Ascending aorta (tissue), 2 donors: ENCODE measurements at regions not wholly inside any gene's neighbourhood (a gene's known extent, or its start where the extent isn't known, plus 50 kb on each side); places are given as distances from the start of the nearest gene placed in this dataset.
"Not testable (repeated sequence)": the region's sequence is repeated elsewhere in the genome, so short reads cannot be mapped to it uniquely, and the experiment has no call there.

Source experiments
- DNase-seq, 2 donors: peaks; one replicate each; pipeline ENCODE4 v3.0.0-alpha.2; 2019; ENCODE audit warnings: low spot score in 2 of 2
- H3K27ac ChIP-seq, 2 donors: fragments of 200-600 bp; sonication (generic); one replicate each; pipeline ENCODE4 v1.5.1; 2016 to 2017; ENCODE audit warnings: mild to moderate bottlenecking in 1 of 2
- H3K27me3 ChIP-seq: fragments of 200-600 bp; sonication (generic); one replicate; pipeline ENCODE4 v1.5.1; 2017
- H3K36me3 ChIP-seq, 2 donors: fragments of 200-600 bp; sonication (generic); one replicate each; pipeline ENCODE4 v1.5.1; 2016
- H3K4me1 ChIP-seq, 2 donors: fragments of 200-600 bp; sonication (generic); one replicate each; pipeline ENCODE4 v1.5.1; 2016 to 2017; ENCODE audit warnings: mild to moderate bottlenecking in 1 of 2
- H3K4me3 ChIP-seq, 2 donors: fragments of 200-600 bp; sonication (generic); one replicate each; pipeline ENCODE4 v1.5.1; 2016 to 2017; ENCODE audit warnings: mild to moderate bottlenecking in 1 of 2
- H3K9me3 ChIP-seq, 2 donors: fragments of 200-600 bp; sonication (generic); one replicate each; pipeline ENCODE4 v1.5.1; 2016
- intact Hi-C: fragments of 100-400 bp; cut with DNase I; formaldehyde crosslinking; loops from one replicate; pipeline ENCODE4 v1.15.1; 2023
- TF ChIP-seq, protein P1 (sequence below), 3 experiments: fragments of 200-600 bp in 2 of 3; fragments of 450-650 bp in 1 of 3; sonication (generic) in 2 of 3; IDR thresholded peaks; one replicate each; pipeline ENCODE4 v1.5.1; 2016 to 2019; ENCODE audit warnings: antibody characterized with exemption in 3 of 3, mild to moderate bottlenecking in 1 of 3, moderate library complexity in 1 of 3

- H3K4me1 ChIP-seq, H3K27ac ChIP-seq, intact Hi-C loops, H3K27me3 ChIP-seq, DNase-seq, H3K4me3 ChIP-seq, H3K36me3 ChIP-seq, H3K9me3 ChIP-seq: not testable (repeated sequence)
Observed at GRCh38 chr6:142016666-142017065, 116.1 kb upstream of the GJE1 start.

DNA sequence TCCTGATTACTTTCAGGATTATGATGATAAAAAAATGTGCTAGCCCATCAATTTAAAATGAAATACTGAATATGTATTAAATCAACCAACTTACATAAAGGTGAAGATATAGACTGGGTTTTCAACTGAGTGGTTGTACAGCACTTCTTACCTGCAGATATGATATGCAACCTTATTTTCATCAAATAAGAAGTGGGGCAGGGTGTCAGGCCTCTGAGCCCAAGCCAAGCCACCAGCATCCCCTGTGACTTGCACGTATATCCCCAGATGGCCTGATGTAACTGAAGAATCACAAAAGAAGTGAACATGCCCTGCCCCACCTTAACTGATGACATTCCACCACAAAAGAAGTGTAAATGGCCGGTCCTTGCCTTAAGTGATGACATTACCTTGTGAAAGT lies 117.3 kb upstream of the GJE1 start:
- H3K27ac ChIP-seq, H3K9me3 ChIP-seq, H3K4me3 ChIP-seq, H3K4me1 ChIP-seq, H3K27me3 ChIP-seq, intact Hi-C loops, DNase-seq, H3K36me3 ChIP-seq: not testable (repeated sequence)

DNA sequence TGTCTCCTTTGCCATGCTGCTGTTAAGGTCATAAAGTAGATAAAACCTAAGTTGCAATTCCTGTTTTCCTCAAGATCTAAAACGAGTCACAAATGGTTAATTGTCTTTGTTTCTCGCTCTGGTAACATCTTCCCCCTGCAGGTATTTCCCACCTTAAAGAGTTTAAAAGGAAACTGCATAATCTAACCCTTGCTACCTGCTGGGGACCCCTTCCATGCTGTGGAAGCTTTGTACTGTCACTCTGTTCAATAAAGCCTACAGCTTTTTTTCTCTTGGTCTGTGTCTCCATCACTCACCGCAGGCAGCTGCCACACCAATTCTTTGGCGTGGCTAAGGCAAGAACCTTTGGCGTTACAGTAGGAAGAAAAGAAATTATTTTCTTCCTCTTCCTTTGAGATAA lies 117.7 kb upstream of the GJE1 start:
- Histone ChIP-seq H3K9me3 (no peaks in the 10 kb centered on the region), H3K27me3 (no peaks in the 10 kb centered on the region), H3K36me3 (no peaks in the 10 kb centered on the region), H3K4me1 (peaks cover 0 to 5% of the 10 kb centered on the region in 2 donors), H3K4me3 (no peak overlapping the region), H3K27ac (no peak overlapping the region)
- TF ChIP-seq, protein P1, sequence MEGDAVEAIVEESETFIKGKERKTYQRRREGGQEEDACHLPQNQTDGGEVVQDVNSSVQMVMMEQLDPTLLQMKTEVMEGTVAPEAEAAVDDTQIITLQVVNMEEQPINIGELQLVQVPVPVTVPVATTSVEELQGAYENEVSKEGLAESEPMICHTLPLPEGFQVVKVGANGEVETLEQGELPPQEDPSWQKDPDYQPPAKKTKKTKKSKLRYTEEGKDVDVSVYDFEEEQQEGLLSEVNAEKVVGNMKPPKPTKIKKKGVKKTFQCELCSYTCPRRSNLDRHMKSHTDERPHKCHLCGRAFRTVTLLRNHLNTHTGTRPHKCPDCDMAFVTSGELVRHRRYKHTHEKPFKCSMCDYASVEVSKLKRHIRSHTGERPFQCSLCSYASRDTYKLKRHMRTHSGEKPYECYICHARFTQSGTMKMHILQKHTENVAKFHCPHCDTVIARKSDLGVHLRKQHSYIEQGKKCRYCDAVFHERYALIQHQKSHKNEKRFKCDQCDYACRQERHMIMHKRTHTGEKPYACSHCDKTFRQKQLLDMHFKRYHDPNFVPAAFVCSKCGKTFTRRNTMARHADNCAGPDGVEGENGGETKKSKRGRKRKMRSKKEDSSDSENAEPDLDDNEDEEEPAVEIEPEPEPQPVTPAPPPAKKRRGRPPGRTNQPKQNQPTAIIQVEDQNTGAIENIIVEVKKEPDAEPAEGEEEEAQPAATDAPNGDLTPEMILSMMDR (IDR thresholded peaks at IDR 0.05) = no peak
- DNase-seq = no peak
- intact Hi-C loops = no loop called here

- no peaks in the 10 kb centered on the region for H3K27me3 ChIP-seq
- no peaks in the 10 kb centered on the region for H3K36me3 ChIP-seq
- intact Hi-C loops = no loop called here
- H3K4me1 ChIP-seq = peaks cover 0 to 5% of the 10 kb centered on the region in 2 donors
- TF ChIP-seq, protein P1 (IDR thresholded peaks at IDR 0.05) = no peak
- no peak for DNase-seq
- H3K27ac ChIP-seq = no peak overlapping the region
- no peaks in the 10 kb centered on the region for H3K9me3 ChIP-seq
- H3K4me3 ChIP-seq = no peak overlapping the region
Observed at GRCh38 chr6:142014515-142014914, 118.2 kb upstream of the GJE1 start.

DNA sequence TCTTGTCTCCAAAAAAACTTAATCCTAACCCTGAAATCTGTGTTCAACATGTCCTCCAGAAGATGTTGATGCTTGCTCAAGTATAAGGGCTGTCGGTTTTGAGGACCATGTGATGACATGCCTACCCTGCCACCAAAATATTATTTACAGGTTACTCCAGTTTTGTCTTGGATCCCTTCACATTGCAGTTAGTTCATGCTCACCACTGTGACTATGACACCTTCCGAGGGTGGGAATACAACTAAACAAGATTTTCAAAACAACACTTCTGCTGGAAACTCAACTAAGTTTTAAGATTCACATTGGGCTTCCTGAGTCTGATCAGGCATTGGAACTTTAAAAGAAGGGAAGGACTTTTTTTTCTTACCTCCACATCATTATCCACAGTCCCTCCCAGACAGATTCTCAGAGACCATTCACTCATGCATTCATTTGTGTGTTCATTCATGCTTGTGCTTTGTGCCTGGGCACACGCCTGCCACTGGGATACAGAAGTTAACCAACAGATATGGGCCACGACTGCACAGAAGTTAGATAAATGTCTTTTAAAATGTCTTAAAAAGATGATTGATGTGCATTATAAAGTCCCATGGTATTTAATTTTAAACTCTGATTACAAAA lies 118.7 kb upstream of the GJE1 start:
- H3K27ac ChIP-seq = no peak overlapping the region
- H3K4me3 ChIP-seq = no peak overlapping the region
- H3K27me3 ChIP-seq = no peaks in the 10 kb centered on the region
- H3K36me3 ChIP-seq = no peaks in the 10 kb centered on the region
- intact Hi-C loops = no loop called here
- H3K9me3 ChIP-seq = no peaks in the 10 kb centered on the region
- TF ChIP-seq, protein P1 (IDR thresholded peaks at IDR 0.05) = no peak
- H3K4me1 ChIP-seq = peaks cover 0 to 5% of the 10 kb centered on the region in 2 donors
- DNase-seq = no peak

DNA sequence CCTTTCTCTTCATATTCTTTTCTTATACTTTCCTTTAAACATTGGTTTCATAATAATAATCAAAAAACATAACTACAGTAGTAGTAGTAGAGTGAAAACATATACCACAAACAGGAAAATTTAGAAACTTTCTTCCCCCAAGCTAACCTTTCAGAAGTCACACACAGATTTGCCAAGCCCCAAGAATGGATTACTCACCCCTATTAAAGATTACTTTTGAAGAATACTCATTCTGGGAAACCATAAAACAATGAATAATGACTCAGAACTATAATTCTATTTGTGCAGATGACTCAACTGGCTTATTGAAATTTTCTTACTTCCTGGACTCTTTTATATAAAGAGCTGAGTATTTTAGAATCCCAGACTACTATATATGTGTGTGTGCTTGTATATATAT lies 119.4 kb upstream of the GJE1 start:
- Histone ChIP-seq H3K36me3 (no peaks in the 10 kb centered on the region), H3K9me3 (no peaks in the 10 kb centered on the region), H3K27me3 (no peaks in the 10 kb centered on the region), H3K27ac (no peak overlapping the region), H3K4me3 (no peak overlapping the region), H3K4me1 (peaks cover 0 to 5% of the 10 kb centered on the region in 2 donors)
- intact Hi-C loops = no loop called here
- TF ChIP-seq, protein P1 (IDR thresholded peaks at IDR 0.05) = no peak
- no peak for DNase-seq

- intact Hi-C loops = no loop called here
- H3K27me3 ChIP-seq = no peaks in the 10 kb centered on the region
Observed at GRCh38 chr6:142011775-142012174, 121.0 kb upstream of the GJE1 start.

More at GRCh38 chr6:142011775-142012174, 121.0 kb upstream of the GJE1 start:
- Histone ChIP-seq H3K4me1 (peaks cover 0 to 5% of the 10 kb centered on the region in 2 donors), H3K4me3 (no peak overlapping the region), H3K9me3 (no peaks in the 10 kb centered on the region), H3K36me3 (no peaks in the 10 kb centered on the region), H3K27ac (no peak overlapping the region)
- no peak for DNase-seq
- TF ChIP-seq, protein P1 (IDR thresholded peaks at IDR 0.05) = no peak
